ENCODE measurements at regions not wholly inside any gene's neighbourhood (a gene's known extent, or its start where the extent isn't known, plus 50 kb on each side); places are given as distances from the start of the nearest gene placed in this dataset.

- Histone ChIP-seq H3K36me3 (ENCODE audit: insufficient read depth, low read length, poor library complexity, severe bottlenecking) (no peaks in the 10 kb centered on the region), H3K4me1 (ENCODE audit: insufficient read depth, low read length, poor library complexity, severe bottlenecking) (no peaks in the 10 kb centered on the region), H3K4me3 (ENCODE audit: low read depth, low read length, poor library complexity, severe bottlenecking) (no peak overlapping the region), H3K27ac (ENCODE audit: low read depth, low read length, poor library complexity, severe bottlenecking) (no peak overlapping the region), H3K27me3 (replicated peaks; ENCODE audit: insufficient read depth, low read depth, low read length, poor library complexity) (no peaks in the 10 kb centered on the region), H3K9me3 (ENCODE audit: low read depth, low read length, poor library complexity, severe bottlenecking) (no peaks in the 10 kb centered on the region)
- DNase-seq (ENCODE audit: low spot score), result no peak
- no TSS peak for BruUV-seq (replicated peaks)
- intact Hi-C loops (cut with micrococcal nuclease; ENCODE audit: unreplicated experiment), result no loop called here
- TF ChIP-seq, protein P1, sequence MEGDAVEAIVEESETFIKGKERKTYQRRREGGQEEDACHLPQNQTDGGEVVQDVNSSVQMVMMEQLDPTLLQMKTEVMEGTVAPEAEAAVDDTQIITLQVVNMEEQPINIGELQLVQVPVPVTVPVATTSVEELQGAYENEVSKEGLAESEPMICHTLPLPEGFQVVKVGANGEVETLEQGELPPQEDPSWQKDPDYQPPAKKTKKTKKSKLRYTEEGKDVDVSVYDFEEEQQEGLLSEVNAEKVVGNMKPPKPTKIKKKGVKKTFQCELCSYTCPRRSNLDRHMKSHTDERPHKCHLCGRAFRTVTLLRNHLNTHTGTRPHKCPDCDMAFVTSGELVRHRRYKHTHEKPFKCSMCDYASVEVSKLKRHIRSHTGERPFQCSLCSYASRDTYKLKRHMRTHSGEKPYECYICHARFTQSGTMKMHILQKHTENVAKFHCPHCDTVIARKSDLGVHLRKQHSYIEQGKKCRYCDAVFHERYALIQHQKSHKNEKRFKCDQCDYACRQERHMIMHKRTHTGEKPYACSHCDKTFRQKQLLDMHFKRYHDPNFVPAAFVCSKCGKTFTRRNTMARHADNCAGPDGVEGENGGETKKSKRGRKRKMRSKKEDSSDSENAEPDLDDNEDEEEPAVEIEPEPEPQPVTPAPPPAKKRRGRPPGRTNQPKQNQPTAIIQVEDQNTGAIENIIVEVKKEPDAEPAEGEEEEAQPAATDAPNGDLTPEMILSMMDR (conservative IDR thresholded peaks at IDR 0.05; ENCODE audit: low read depth, low read length), result no peak
- TF ChIP-seq EZH2 (IDR thresholded peaks at IDR 0.05; ENCODE audit: borderline replicate concordance, low read depth, low read length, poor library complexity, severe bottlenecking), result no peak
- ChIA-PET CTCF (interaction anchor here (0.6 kb wide), 1 partner anchor 41 kb away, joined by 3 read pairs; no protein-coding TSS in a partner anchor), POLR2A (ENCODE audit: low non-redundant PET) (no interaction called here)
Measured at GRCh38 chr11:44454666-44455065, 110.8 kb upstream of the CD82 start.

DNA sequence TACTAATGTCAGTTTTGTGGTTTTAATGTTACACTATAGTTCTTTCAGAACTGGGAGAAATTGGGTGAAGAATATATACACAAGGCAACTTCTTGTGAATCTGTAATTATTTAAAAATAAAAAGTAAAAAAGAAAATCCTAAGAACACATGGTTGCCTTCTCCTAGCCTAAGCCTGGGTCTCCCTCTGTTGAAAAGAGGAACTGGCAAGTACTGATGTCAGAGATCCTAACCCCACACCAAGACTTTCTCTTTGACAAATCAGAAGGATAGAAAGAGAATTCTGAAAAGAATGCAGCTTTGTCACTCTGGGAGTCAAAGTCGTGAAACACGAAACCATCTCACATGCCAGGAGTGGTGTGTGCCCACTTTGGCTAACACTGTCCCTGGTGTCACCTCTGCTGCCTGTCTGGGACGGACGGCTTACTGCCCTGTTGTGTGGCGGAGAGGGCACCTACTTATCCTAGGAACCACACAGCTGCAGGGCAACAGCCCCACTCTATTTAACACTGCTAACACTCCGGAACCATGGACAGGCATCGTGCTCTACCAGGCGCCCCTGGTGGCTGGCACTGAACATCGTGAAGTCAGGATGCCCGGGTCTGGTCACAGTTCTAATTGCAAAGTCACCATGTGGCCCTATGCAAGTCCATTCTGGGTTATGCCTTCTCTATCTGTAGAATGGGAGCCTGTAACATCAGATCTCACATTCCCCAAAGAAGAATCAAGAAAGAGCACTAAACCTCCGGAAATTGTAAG lies 108.7 kb upstream of the CD82 start:
- Histone ChIP-seq H3K4me3 (ENCODE audit: low read depth, low read length, poor library complexity, severe bottlenecking) (no peak overlapping the region), H3K4me1 (ENCODE audit: insufficient read depth, low read length, poor library complexity, severe bottlenecking) (no peaks in the 10 kb centered on the region), H3K9me3 (ENCODE audit: low read depth, low read length, poor library complexity, severe bottlenecking) (no peaks in the 10 kb centered on the region), H3K36me3 (ENCODE audit: insufficient read depth, low read length, poor library complexity, severe bottlenecking) (no peaks in the 10 kb centered on the region), H3K27me3 (replicated peaks; ENCODE audit: insufficient read depth, low read depth, low read length, poor library complexity) (no peaks in the 10 kb centered on the region), H3K27ac (ENCODE audit: low read depth, low read length, poor library complexity, severe bottlenecking) (no peak overlapping the region)
- no TSS peak for BruUV-seq (replicated peaks)
- POLR2A ChIA-PET (ENCODE audit: low non-redundant PET), result no interaction called here
- intact Hi-C loops (cut with micrococcal nuclease; ENCODE audit: unreplicated experiment), result no loop called here
- CTCF ChIA-PET, result no interaction called here
- no peak for DNase-seq (ENCODE audit: low spot score)
- TF ChIP-seq, protein P1 (conservative IDR thresholded peaks at IDR 0.05; ENCODE audit: low read depth, low read length), result peak; percentile 57
- no peak for TF ChIP-seq EZH2 (IDR thresholded peaks at IDR 0.05; ENCODE audit: borderline replicate concordance, low read depth, low read length, poor library complexity, severe bottlenecking)

GRCh38 chr11:44457862-44458261 lies 107.6 kb upstream of the CD82 start:
- no peak for DNase-seq (ENCODE audit: low spot score)
- Histone ChIP-seq H3K36me3 (ENCODE audit: insufficient read depth, low read length, poor library complexity, severe bottlenecking) (no peaks in the 10 kb centered on the region), H3K4me1 (ENCODE audit: insufficient read depth, low read length, poor library complexity, severe bottlenecking) (no peaks in the 10 kb centered on the region), H3K4me3 (ENCODE audit: low read depth, low read length, poor library complexity, severe bottlenecking) (no peak overlapping the region), H3K27ac (ENCODE audit: low read depth, low read length, poor library complexity, severe bottlenecking) (no peak overlapping the region), H3K9me3 (ENCODE audit: low read depth, low read length, poor library complexity, severe bottlenecking) (no peaks in the 10 kb centered on the region), H3K27me3 (replicated peaks; ENCODE audit: insufficient read depth, low read depth, low read length, poor library complexity) (no peaks in the 10 kb centered on the region)
- TF ChIP-seq EZH2 (IDR thresholded peaks at IDR 0.05; ENCODE audit: borderline replicate concordance, low read depth, low read length, poor library complexity, severe bottlenecking), result no peak
- TF ChIP-seq, protein P1 (conservative IDR thresholded peaks at IDR 0.05; ENCODE audit: low read depth, low read length), result no peak
- CTCF ChIA-PET, result no interaction called here
- BruUV-seq (replicated peaks), result no TSS peak
- POLR2A ChIA-PET (ENCODE audit: low non-redundant PET), result no interaction called here
- intact Hi-C loops (cut with micrococcal nuclease; ENCODE audit: unreplicated experiment), result no loop called here
